NCI-H510A treated with DMSO at 0.1 percent for 48 hours (cell line): ENCODE measurements at regions not wholly inside any gene's neighbourhood (a gene's known extent, or its start where the extent isn't known, plus 50 kb on each side); places are given as distances from the start of the nearest gene placed in this dataset.
"Not testable (repeated sequence)": the region's sequence is repeated elsewhere in the genome, so short reads cannot be mapped to it uniquely, and the experiment has no call there.

Source experiments
- DNase-seq: peaks from one replicate; lab custom pipeline; 2025; lab: John Stamatoyannopoulos, UW

DNA sequence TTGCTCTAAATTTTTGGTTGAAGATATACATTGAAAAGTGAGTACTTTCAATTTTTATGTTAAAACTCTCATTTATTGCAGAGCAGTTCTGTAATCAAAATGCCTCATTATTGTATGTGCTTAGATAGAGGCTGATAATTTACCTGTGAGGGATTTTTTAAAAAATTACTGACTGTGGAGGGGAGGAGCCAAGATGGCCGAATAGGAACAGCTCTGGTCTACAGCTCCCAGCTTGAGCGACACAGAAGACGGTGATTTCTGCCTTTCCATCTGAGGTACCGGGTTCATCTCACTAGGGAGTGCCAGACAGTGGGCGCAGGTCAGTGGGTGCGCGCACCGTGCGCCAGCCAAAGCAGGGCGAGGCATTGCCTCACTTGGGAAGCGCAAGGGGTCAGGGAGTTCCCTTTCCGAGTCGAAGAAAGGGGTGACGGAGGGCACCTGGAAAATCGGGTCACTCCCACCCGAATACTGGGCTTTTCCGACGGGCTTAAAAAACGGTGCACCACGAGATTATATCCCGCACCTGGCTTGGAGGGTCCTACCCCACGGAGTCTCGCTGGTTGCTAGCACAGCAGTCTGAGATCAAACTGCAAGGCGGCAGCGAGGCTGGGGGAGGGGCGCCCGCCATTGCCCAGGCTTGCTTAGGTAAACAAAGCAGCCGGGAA is 89.4 kb downstream of the DDX11 start:
- not testable (repeated sequence) for DNase-seq

DNA sequence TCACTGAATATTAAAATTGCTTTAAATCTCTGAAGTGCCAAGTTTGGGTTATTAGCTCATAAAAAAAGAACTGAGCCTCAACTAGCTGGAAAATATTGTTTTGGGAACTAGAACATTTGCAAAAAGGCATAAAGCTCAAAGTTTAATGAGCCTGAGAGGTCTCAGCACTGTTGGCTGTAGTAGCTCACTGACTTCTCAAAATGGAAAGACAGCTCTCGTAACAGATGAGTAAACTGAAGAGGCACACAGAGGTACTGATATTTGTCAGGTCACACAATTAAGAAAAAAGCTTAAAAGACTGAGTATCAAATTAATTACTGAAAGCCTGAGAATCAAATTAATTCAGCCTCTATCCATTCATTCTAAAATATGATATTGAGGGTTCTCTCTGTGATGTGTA is 100.6 kb downstream of the DDX11 start:
- DNase-seq = not testable (repeated sequence)

DNA sequence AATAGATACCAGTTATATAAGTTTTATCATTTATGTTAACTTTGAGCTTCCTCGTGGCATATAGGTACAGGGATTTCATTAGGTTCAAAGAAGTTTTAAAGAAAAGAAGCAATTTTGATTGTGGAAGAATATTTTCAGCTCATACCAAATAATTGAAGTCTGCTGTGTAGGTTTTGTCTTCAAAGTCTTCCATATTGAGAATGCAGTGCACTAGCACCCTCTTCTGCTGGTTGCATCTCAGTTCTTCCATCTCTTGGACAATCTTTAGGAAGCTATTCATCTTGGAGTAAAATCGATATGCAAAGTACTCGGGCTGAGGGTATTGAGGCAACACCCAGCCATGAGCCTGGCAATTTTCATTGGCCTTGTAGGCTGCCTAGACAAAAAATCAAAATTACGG is 103.9 kb downstream of the DDX11 start:
- not testable (repeated sequence) for DNase-seq

- DNase-seq = not testable (repeated sequence)
Observed at GRCh38 chr12:31178875-31179274, 105.2 kb downstream of the DDX11 start.

DNA sequence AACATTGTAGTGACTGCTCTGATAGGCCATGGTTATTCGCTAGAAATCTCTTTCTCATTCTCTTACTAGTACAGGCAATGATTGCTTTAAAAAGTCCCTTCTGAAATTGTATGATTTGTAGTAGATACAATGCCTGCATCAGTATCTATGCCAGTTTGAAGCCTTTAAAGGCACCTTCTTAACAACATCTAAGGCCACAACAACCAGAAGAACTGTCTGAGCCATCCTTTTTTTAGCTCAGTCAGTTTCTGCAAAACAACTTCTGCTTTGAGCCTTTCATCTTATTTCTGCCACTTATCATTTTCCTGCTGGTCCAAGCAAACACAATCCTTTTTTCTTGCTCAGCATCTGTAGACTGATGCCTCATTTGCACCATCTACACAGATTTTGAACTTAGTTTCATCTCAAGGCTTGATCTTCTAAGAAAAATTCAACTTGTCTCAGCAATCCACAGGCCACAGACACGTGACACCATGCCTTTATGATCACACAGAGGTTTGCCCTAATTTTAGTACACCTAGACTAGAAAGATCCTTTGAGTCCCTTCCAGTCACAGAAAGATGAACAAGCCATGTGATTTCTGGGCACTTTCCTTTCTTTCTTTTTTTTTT is 106.1 kb downstream of the DDX11 start:
- DNase-seq = not testable (repeated sequence)

DNA sequence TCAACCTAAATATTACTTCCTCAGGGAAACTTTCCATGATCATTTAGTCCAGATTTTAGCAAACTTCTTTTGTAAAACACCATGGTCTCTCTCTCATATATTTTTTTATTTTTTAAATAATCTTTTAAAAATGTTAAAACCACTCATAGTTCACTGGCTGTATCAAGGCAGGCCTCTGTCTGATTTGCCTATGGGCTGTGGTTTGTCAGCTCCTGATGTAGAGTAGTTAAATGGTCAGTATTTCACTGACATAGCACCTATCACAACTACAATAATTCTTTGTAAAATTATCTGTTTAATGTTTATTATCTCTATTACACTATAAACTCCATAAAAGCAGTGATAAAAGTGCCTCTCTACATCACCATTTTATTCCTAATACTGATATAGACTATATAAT is 108.9 kb downstream of the DDX11 start:
- not testable (repeated sequence) for DNase-seq

DNA sequence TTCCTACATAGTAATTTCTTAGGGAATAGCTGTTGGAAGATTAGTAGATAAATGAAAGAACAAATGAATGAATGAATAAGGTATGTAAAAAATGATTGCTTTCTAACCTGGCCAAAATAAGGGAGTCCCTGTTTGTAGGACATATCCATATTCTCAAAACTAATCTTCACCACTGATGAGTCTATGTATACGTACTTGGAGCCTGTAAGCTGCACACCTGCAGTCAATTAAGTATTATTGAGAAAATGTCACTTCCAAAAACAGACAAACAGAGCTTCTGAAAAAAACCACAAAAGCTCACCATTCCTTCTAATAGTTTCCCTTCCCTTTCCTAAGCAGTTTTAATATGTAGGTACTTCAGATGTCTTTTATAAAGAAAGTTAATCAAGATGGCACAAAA is 109.4 kb downstream of the DDX11 start:
- not testable (repeated sequence) for DNase-seq

GRCh38 chr12:31183899-31184298 is 110.2 kb downstream of the DDX11 start:
- DNase-seq = not testable (repeated sequence)

GRCh38 chr12:31184667-31185066 is 111.0 kb downstream of the DDX11 start:
- DNase-seq = not testable (repeated sequence)

- not testable (repeated sequence) for DNase-seq
Observed at GRCh38 chr12:31192689-31193088, 119.0 kb downstream of the DDX11 start.

- not testable (repeated sequence) for DNase-seq
Observed at GRCh38 chr12:31195620-31196019, 122.0 kb downstream of the DDX11 start.

DNA sequence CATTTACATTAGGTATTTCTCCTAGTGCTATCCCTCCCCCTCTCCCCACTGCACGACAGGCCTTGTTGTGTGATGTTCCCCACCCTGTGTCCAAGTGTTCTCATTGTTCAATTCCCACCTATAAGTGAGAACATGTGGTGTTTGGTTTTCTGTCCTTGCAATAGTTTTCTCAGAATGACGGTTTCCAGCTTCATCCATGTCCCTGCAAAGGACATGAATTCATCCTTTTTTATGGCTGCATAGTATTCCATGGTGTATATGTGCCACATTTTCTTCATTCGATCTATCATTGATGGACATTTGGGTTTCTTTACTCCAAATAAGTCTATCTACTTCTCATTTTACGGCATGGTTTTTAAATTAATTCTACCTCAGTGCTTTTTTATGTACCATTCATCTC is 125.8 kb downstream of the DDX11 start:
- DNase-seq = not testable (repeated sequence)

DNA sequence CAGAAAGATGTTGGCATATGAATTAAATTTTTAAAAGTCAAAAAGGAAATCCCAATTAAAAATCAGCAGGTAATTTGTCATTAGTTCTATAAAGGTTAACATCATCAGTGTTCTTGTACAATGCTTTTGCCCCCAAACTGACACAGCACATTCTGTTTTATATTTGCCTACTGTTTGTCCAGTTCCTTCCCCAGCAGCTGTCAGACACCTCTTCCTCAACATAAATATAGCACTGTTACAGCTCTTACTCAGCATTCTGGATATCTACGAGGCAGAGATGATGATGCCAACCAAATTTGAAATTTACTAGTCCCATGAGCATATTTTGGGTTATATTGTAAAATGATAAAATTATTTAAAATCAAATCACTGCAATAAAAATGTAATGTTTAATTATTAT is 124.6 kb downstream of the SINHCAF start:
- no peak for DNase-seq

DNA sequence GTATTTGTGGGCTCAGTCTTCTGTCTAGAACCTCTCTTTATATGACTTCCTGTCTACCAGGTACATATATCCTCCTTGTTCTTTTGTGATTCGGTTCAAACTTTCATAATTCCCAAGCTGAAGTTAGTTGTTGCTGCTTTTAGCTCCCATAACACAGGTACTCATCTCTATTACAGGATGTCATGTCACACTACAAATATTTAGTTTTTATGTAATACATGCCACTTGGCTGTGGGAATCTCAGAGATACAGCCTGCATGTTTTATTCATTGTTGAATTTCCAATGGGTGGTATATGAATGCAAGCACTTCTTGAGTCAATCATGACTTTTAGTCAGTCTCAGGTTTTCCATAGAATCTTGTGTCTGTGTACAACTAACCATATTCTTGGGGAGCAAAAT is 122.7 kb downstream of the SINHCAF start:
- no peak for DNase-seq

- DNase-seq = no peak
Observed at GRCh38 chr12:31205054-31205453, 120.9 kb downstream of the SINHCAF start.

GRCh38 chr12:31206038-31206670 is 119.8 kb downstream of the SINHCAF start:
- DNase-seq = no peak

- DNase-seq = no peak
Observed at GRCh38 chr12:31207799-31208465, 118.0 kb downstream of the SINHCAF start.

DNA sequence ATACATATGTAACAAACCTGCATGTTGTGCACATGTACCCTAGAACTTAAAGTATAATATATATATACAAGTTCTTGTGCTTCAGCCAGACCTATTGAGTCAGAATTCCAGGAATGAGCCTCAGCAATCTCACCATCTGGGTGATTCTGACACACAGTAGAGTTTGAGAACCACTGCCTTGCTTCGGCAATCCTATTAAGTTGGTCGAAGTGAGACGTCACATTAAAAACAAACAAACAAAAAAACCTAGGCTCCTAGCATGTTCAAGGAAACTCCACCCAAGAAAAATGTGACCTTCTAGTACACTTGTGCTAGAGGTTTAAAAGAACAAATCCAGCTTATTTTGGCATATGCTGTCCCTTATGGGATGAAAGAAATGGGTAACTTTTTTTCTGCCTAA is 115.8 kb downstream of the SINHCAF start:
- no peak for DNase-seq

DNA sequence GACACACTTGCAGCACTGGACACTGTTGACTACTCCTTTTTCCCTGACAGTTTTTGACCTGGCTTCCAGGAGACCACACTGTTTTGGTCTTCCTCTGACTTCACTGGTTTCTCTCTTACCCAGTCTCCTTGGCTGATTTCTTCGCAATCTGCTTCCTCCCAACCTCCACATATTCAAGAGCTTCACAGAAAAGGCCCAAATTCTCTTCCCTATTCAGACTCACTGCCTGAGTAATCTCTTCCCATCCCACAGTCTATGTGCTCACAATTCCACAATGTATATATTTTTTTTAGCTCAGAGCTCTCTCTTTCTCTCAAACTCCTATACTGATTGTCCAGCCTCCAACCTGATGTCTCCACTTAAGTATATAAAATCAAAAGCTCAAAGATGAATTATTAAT is 115.4 kb downstream of the SINHCAF start:
- no peak for DNase-seq

GRCh38 chr12:31214626-31215517 is 111.1 kb downstream of the SINHCAF start:
- DNase-seq = no peak

GRCh38 chr12:31215518-31216232 is 110.3 kb downstream of the SINHCAF start:
- DNase-seq = peak; percentile 13
